H1 (cell line): ENCODE measurements at regions not wholly inside any gene's neighbourhood (a gene's known extent, or its start where the extent isn't known, plus 50 kb on each side); places are given as distances from the start of the nearest gene placed in this dataset.

Source experiments
- CTCF ChIA-PET: fragments of 300-600 bp; sonication (Branson Sonifier 250); formaldehyde crosslinking; loops from one replicate; lab custom pipeline; 2021; ENCODE audit not compliant: partially characterized antibody; lab: Charles Lee
- POLR2A ChIA-PET: fragments of 300-600 bp; sonication (Branson Sonifier 250); formaldehyde crosslinking; loops from one replicate; lab custom pipeline; 2021; ENCODE audit warnings: inconsistent platforms; ENCODE audit not compliant: partially characterized antibody; lab: Charles Lee
- DNase-seq, 2 experiments: peaks; one replicate each; pipeline versions ENCODE4 v3.0.0 to v3.0.0-alpha.2; 2010 to 2022; ENCODE audit warnings: low spot score in 2 of 2, low read depth in 1 of 2, mixed read lengths in 1 of 2
- FAIRE-seq: peaks from 2 replicates; lab custom pipeline; 2011; peaks lifted over from hg19 to GRCh38; lab: Jason Lieb, UNC
- H2AFZ ChIP-seq: 2 replicates; pipeline ENCODE4 v1.8.1; 2012; ENCODE audit warnings: low read length, inconsistent platforms
- H2AK5ac ChIP-seq: 2 replicates; pipeline ENCODE4 v1.6.1; 2013; ENCODE audit warnings: low read depth, low read length
- H2BK120ac ChIP-seq: replicated peaks from 2 replicates; pipeline ENCODE3; 2013; ENCODE audit warnings: low read depth, low read length, inconsistent platforms
- H2BK12ac ChIP-seq: 2 replicates; pipeline ENCODE4 v1.6.1; 2013; ENCODE audit warnings: low read depth, low read length
- H2BK15ac ChIP-seq: 2 replicates; pipeline ENCODE4 v1.6.1; 2013; ENCODE audit warnings: low read length
- H2BK20ac ChIP-seq: 2 replicates; pipeline ENCODE4 v1.6.1; 2013; ENCODE audit warnings: low read length
- H2BK5ac ChIP-seq: 2 replicates; pipeline ENCODE4 v1.6.1; 2013; ENCODE audit warnings: low read depth, low read length
- H3K14ac ChIP-seq: 2 replicates; pipeline ENCODE4 v1.6.1; 2013; ENCODE audit warnings: inconsistent platforms; ENCODE audit not compliant: insufficient read length
- H3K18ac ChIP-seq: 2 replicates; pipeline ENCODE4 v1.6.1; 2013; ENCODE audit warnings: low read length; ENCODE audit errors: extremely low read depth
- H3K23ac ChIP-seq: 2 replicates; pipeline ENCODE4 v1.6.1; 2013; ENCODE audit warnings: inconsistent platforms; ENCODE audit not compliant: insufficient read length
- H3K23me2 ChIP-seq: 2 replicates; pipeline ENCODE4 v1.6.1; 2013; ENCODE audit warnings: low read depth, low read length
- H3K27ac ChIP-seq: 2 replicates; pipeline ENCODE4 v1.6.1; 2011; ENCODE audit warnings: low read depth, low read length, inconsistent platforms
- H3K27me3 ChIP-seq, 4 experiments: replicated peaks in 1 of 4; 1 replicate in 1 of 4; 2 replicates in 3 of 4; pipeline versions ENCODE4 v1.6.1 to v1.8.1; 2011 to 2013; ENCODE audit warnings: low read length in 3 of 4, mild to moderate bottlenecking in 3 of 4, inconsistent platforms in 2 of 4, mixed read lengths in 2 of 4, moderate library complexity in 1 of 4; ENCODE audit not compliant: control insufficient read depth in 3 of 4, insufficient read depth in 3 of 4; ENCODE audit errors: extremely low read depth in 1 of 4
- H3K36me3 ChIP-seq, 4 experiments: 2 replicates each; pipeline versions ENCODE4 v1.6.1 to v1.8.1; 2011 to 2013; ENCODE audit warnings: mild to moderate bottlenecking in 4 of 4, low read length in 3 of 4, moderate library complexity in 2 of 4, control low read depth in 1 of 4, inconsistent platforms in 1 of 4; ENCODE audit not compliant: insufficient read depth in 4 of 4, control insufficient read depth in 2 of 4
- H3K4ac ChIP-seq: replicated peaks from 2 replicates; pipeline ENCODE3; 2013; ENCODE audit warnings: low read length, low read depth, mixed read lengths, inconsistent platforms; ENCODE audit not compliant: insufficient read length
- H3K4me1 ChIP-seq, 4 experiments: replicated peaks in 1 of 4; 1 replicate in 1 of 4; 2 replicates in 3 of 4; pipeline versions ENCODE4 v1.6.1 to v1.8.1; 2011 to 2013; ENCODE audit warnings: low read length in 3 of 4, inconsistent platforms in 2 of 4, mixed read lengths in 1 of 4; ENCODE audit not compliant: insufficient read depth in 4 of 4, control insufficient read depth in 3 of 4
- H3K4me2 ChIP-seq, 2 experiments: 2 replicates each; pipeline versions ENCODE4 v1.6.1 to v1.8.1; 2011 to 2013; ENCODE audit warnings: low read depth in 2 of 2, low read length in 2 of 2, control low read depth in 1 of 2, inconsistent platforms in 1 of 2, mild to moderate bottlenecking in 1 of 2; ENCODE audit not compliant: insufficient read depth in 1 of 2
- H3K4me3 ChIP-seq, 4 experiments: fragments of 200-600, 300-600 bp in 1 of 4; sonication (generic), shearing (Covaris generic), sonication (Bioruptor Twin) in 1 of 4; 2 replicates each; pipeline versions ENCODE4 v1.5.1 to v1.8.1; 2011 to 2016; ENCODE audit warnings: low read length in 4 of 4, low read depth in 3 of 4, control low read depth in 2 of 4, inconsistent platforms in 2 of 4, mild to moderate bottlenecking in 2 of 4, mixed read lengths in 1 of 4, moderate library complexity in 1 of 4; ENCODE audit not compliant: insufficient read depth in 2 of 4; ENCODE audit errors: extremely low read depth in 1 of 4
- H3K56ac ChIP-seq: replicated peaks from 2 replicates; pipeline ENCODE3; 2013; ENCODE audit warnings: low read depth, mild to moderate bottlenecking, mixed read lengths, low read length, inconsistent platforms; ENCODE audit not compliant: insufficient read length
- H3K79me1 ChIP-seq: 2 replicates; pipeline ENCODE4 v1.6.1; 2013; ENCODE audit warnings: low read depth, low read length, control low read depth
- H3K79me2 ChIP-seq, 2 experiments: 2 replicates each; pipeline versions ENCODE4 v1.6.1 to v1.8.1; 2012 to 2013; ENCODE audit warnings: low read length in 2 of 2, mild to moderate bottlenecking in 2 of 2, inconsistent platforms in 1 of 2; ENCODE audit not compliant: insufficient read depth in 2 of 2, control insufficient read depth in 1 of 2
- H3K9ac ChIP-seq, 4 experiments: replicated peaks in 1 of 4; 1 replicate in 1 of 4; 2 replicates in 3 of 4; pipeline versions ENCODE4 v1.6.1 to v1.8.1; 2011 to 2013; ENCODE audit warnings: low read depth in 3 of 4, low read length in 3 of 4, control low read depth in 2 of 4, mild to moderate bottlenecking in 2 of 4, moderate library complexity in 2 of 4, inconsistent platforms in 1 of 4; ENCODE audit errors: extremely low read depth in 1 of 4
- H3K9me3 ChIP-seq, 2 experiments: 2 replicates each; pipeline versions ENCODE4 v1.6.1 to v1.8.1; 2012 to 2013; ENCODE audit warnings: mild to moderate bottlenecking in 2 of 2, moderate library complexity in 2 of 2, control low read depth in 1 of 2, inconsistent platforms in 1 of 2, low read depth in 1 of 2, low read length in 1 of 2, mixed read lengths in 1 of 2; ENCODE audit not compliant: insufficient read depth in 2 of 2
- H4K20me1 ChIP-seq, 2 experiments: replicated peaks in 1 of 2; 2 replicates each; pipeline versions ENCODE3 to v1.8.1; 2011 to 2013; ENCODE audit warnings: inconsistent platforms in 2 of 2, low read length in 2 of 2, mild to moderate bottlenecking in 1 of 2; ENCODE audit not compliant: insufficient read depth in 2 of 2, control insufficient read depth in 1 of 2
- H4K5ac ChIP-seq: 2 replicates; pipeline ENCODE4 v1.6.1; 2013; ENCODE audit warnings: low read length, low read depth, mixed read lengths, inconsistent platforms; ENCODE audit not compliant: insufficient read length
- H4K8ac ChIP-seq: 2 replicates; pipeline ENCODE4 v1.8.0; 2013; ENCODE audit warnings: mild to moderate bottlenecking, moderate library complexity, low read length, inconsistent platforms; ENCODE audit not compliant: insufficient read depth; ENCODE audit errors: extremely low read depth
- H4K91ac ChIP-seq: replicated peaks from 2 replicates; pipeline ENCODE3; 2013; ENCODE audit warnings: low read length, mixed read lengths, inconsistent platforms; ENCODE audit not compliant: insufficient read length
- CTBP2 ChIP-seq: IDR thresholded peaks from 2 replicates; pipeline ENCODE4 v1.7.0; 2011; ENCODE audit warnings: borderline replicate concordance, mild to moderate bottlenecking, moderate library complexity, mixed read lengths, low read length; ENCODE audit not compliant: insufficient read depth, insufficient read length
- GABPA ChIP-seq: IDR thresholded peaks from 2 replicates; pipeline ENCODE4 v1.6.1; 2011; ENCODE audit warnings: mild to moderate bottlenecking, low read length, moderate library complexity, borderline replicate concordance; ENCODE audit not compliant: insufficient read depth
- JUND ChIP-seq: IDR thresholded peaks from 2 replicates; pipeline ENCODE4 v1.6.1; 2011; ENCODE audit warnings: mild to moderate bottlenecking, improper control_type of control experiment, low read length
- KDM4A ChIP-seq: IDR thresholded peaks from one replicate; pipeline ENCODE4 v1.7.1; 2012; ENCODE audit warnings: low read depth, mild to moderate bottlenecking, moderate library complexity, low read length, inconsistent platforms; ENCODE audit not compliant: severe bottlenecking
- POLR2A ChIP-seq, 2 experiments: IDR thresholded peaks; 1 replicate in 1 of 2; 2 replicates in 1 of 2; pipeline ENCODE4 v1.6.1; 2011; ENCODE audit warnings: low read depth in 2 of 2, low read length in 2 of 2, mild to moderate bottlenecking in 2 of 2; ENCODE audit errors: control extremely low read depth in 1 of 2
- POLR2AphosphoS5 ChIP-seq: IDR thresholded peaks from 2 replicates; pipeline ENCODE4 v1.6.1; 2011; ENCODE audit warnings: low read depth, low read length
- SIN3A ChIP-seq, 2 experiments: IDR thresholded peaks in 1 of 2; conservative IDR thresholded peaks in 1 of 2; 2 replicates each; pipeline ENCODE4 v1.6.1; 2011 to 2012; ENCODE audit warnings: low read length in 2 of 2, improper control_type of control experiment in 1 of 2, low read depth in 1 of 2, mild to moderate bottlenecking in 1 of 2
- SUZ12 ChIP-seq: fragments of 200-600 bp; sonication (generic); IDR thresholded peaks from 2 replicates; pipeline ENCODE4 v1.6.1; 2012; ENCODE audit warnings: mild to moderate bottlenecking, inconsistent platforms, low read length, moderate library complexity, mixed read lengths
- TBP ChIP-seq: IDR thresholded peaks from 2 replicates; pipeline ENCODE4 v1.6.1; 2011; ENCODE audit warnings: low read depth, low read length, improper control_type of control experiment

- H4K20me1 ChIP-seq = no peaks in the 10 kb centered on the region
- peak overlapping the region; percentile 54; the same call in 1 of the 2 replicates for H2AFZ ChIP-seq
- no peak overlapping the region for H3K4ac ChIP-seq
- no peak overlapping the region for H2BK5ac ChIP-seq
- no peaks in the 10 kb centered on the region for H3K23me2 ChIP-seq
- H3K18ac ChIP-seq = no peak overlapping the region
- H3K23ac ChIP-seq = no peak overlapping the region
- H2BK20ac ChIP-seq = no peak overlapping the region
- H3K9ac ChIP-seq = no peak overlapping the region
- no peak for TF ChIP-seq SUZ12
- no peak for TF ChIP-seq JUND
- TF ChIP-seq POLR2AphosphoS5 = no peak
- TF ChIP-seq GABPA = no peak
- no peak for TF ChIP-seq POLR2A (IDR thresholded peaks at IDR 0.05; ENCODE audit: control extremely low read depth in 1 of 2, low read depth in 2 of 2, low read length in 2 of 2)
- TF ChIP-seq SIN3A (conservative IDR thresholded peaks at IDR 0.05 in 1 of 2, IDR thresholded peaks at IDR 0.05 in 1 of 2; ENCODE audit: low read depth in 1 of 2, low read length in 2 of 2) = no peak
- TF ChIP-seq CTBP2 = no peak
- no peak for TF ChIP-seq TBP
- TF ChIP-seq KDM4A = no peak
- H4K91ac ChIP-seq = no peak overlapping the region
- no peak overlapping the region for H4K8ac ChIP-seq
- no peak overlapping the region for H3K4me2 ChIP-seq
- H3K4me3 ChIP-seq = no peak overlapping the region
- no peaks in the 10 kb centered on the region for H3K4me1 ChIP-seq
- no peak overlapping the region for H4K5ac ChIP-seq
- no peak overlapping the region for H2BK12ac ChIP-seq
- no peaks in the 10 kb centered on the region for H3K36me3 ChIP-seq
- no peak overlapping the region for H2BK15ac ChIP-seq
- H2BK120ac ChIP-seq = no peak overlapping the region
- H2AK5ac ChIP-seq = no peak overlapping the region
- DNase-seq (no peak), FAIRE-seq (no peak)
- no peaks in the 10 kb centered on the region for H3K27me3 ChIP-seq
- CTCF ChIA-PET = no interaction called here
- no peak overlapping the region for H3K14ac ChIP-seq
- no peak overlapping the region for H3K56ac ChIP-seq
- no peaks in the 10 kb centered on the region for H3K79me1 ChIP-seq
- no peak overlapping the region for H3K27ac ChIP-seq
- H3K79me2 ChIP-seq = no peaks in the 10 kb centered on the region
- no peaks in the 10 kb centered on the region for H3K9me3 ChIP-seq
- POLR2A ChIA-PET = no interaction called here
These were observed 170.4 kb upstream of the CWC22 start for GRCh38 chr2:180177534-180177933.
